GM18511 (cell line): ENCODE measurements at regions not wholly inside any gene's neighbourhood (a gene's known extent, or its start where the extent isn't known, plus 50 kb on each side); places are given as distances from the start of the nearest gene placed in this dataset.

Source experiments
- ATAC-seq: cut with Tn5 transposase; IDR thresholded peaks from one replicate; pipeline ENCODE4 v1.9.1; 2021; ENCODE audit warnings: mild to moderate bottlenecking, moderate library complexity; ENCODE audit not compliant: unreplicated experiment

GRCh38 chr7:84631913-84632312, 437.3 kb upstream of the SEMA3A start:
- no peak for ATAC-seq

GRCh38 chr7:84629640-84630318, 435.2 kb upstream of the SEMA3A start:
- ATAC-seq = no peak

- ATAC-seq = no peak
These were observed 434.6 kb upstream of the SEMA3A start for GRCh38 chr7:84629216-84629615.

GRCh38 chr7:84627250-84627649, 432.7 kb upstream of the SEMA3A start:
- no peak for ATAC-seq

GRCh38 chr7:84624927-84625326, 430.3 kb upstream of the SEMA3A start:
- no peak for ATAC-seq

GRCh38 chr7:84624527-84624926, 429.9 kb upstream of the SEMA3A start:
- no peak for ATAC-seq

GRCh38 chr7:84617265-84618030, 422.9 kb upstream of the SEMA3A start:
- no peak for ATAC-seq

GRCh38 chr7:84614821-84615501, 420.4 kb upstream of the SEMA3A start:
- ATAC-seq = no peak

- ATAC-seq = no peak
These were observed 418.5 kb upstream of the SEMA3A start for GRCh38 chr7:84612981-84613681.

GRCh38 chr7:84611391-84611790, 416.8 kb upstream of the SEMA3A start:
- ATAC-seq = no peak

GRCh38 chr7:84610390-84610789, 415.8 kb upstream of the SEMA3A start:
- no peak for ATAC-seq

- ATAC-seq = no peak
These were observed 410.7 kb upstream of the SEMA3A start for GRCh38 chr7:84605301-84605700.

GRCh38 chr7:84603545-84603944, 409.0 kb upstream of the SEMA3A start:
- no peak for ATAC-seq

- no peak for ATAC-seq
These were observed 400.4 kb upstream of the SEMA3A start for GRCh38 chr7:84595026-84595425.

GRCh38 chr7:84591897-84592296, 397.3 kb upstream of the SEMA3A start:
- ATAC-seq = no peak

- no peak for ATAC-seq
These were observed 394.4 kb upstream of the SEMA3A start for GRCh38 chr7:84589012-84589411.

GRCh38 chr7:84583331-84583730, 388.7 kb upstream of the SEMA3A start:
- ATAC-seq = no peak

GRCh38 chr7:84582747-84583146, 388.2 kb upstream of the SEMA3A start:
- ATAC-seq = no peak

GRCh38 chr7:84578825-84579224, 384.2 kb upstream of the SEMA3A start:
- ATAC-seq = no peak

GRCh38 chr7:84568781-84569180, 374.2 kb upstream of the SEMA3A start:
- ATAC-seq = no peak

- ATAC-seq = no peak
These were observed 370.9 kb upstream of the SEMA3A start for GRCh38 chr7:84565345-84566074.
